Breast epithelium (tissue), 4 donors: ENCODE measurements at regions not wholly inside any gene's neighbourhood (a gene's known extent, or its start where the extent isn't known, plus 50 kb on each side); places are given as distances from the start of the nearest gene placed in this dataset.

ENCODE experiments used
- DNase-seq, 2 donors: peaks; one replicate each; pipeline ENCODE4 v3.0.0-alpha.2; 2019; ENCODE audit warnings: low spot score in 2 of 2
- H3K27ac ChIP-seq, 2 donors: fragments of 200-600 bp; sonication (generic) in 1 of 2; one replicate each; pipeline ENCODE4 v1.5.1; 2016 to 2019; ENCODE audit warnings: mild to moderate bottlenecking in 1 of 2
- H3K27me3 ChIP-seq, 2 donors: fragments of 200-600 bp; sonication (generic) in 1 of 2; one replicate each; pipeline versions ENCODE4 v1.5.1 to v1.6.0; 2017 to 2019; ENCODE audit warnings: control low read depth in 1 of 2, mild to moderate bottlenecking in 1 of 2
- H3K36me3 ChIP-seq: fragments of 200-600 bp; one replicate; pipeline ENCODE4 v1.5.1; 2019
- H3K4me1 ChIP-seq, 2 donors: fragments of 200-600 bp; sonication (generic); one replicate each; pipeline ENCODE4 v1.5.1; 2016 to 2019; ENCODE audit warnings: control low read depth in 1 of 2
- H3K4me3 ChIP-seq, 3 donors: fragments of 200-600 bp; sonication (generic); 1 replicate in 2 of 3; 2 replicates in 1 of 3; pipeline ENCODE4 v1.5.1; 2016 to 2019; ENCODE audit warnings: mild to moderate bottlenecking in 3 of 3, moderate library complexity in 2 of 3
- H3K9me3 ChIP-seq, 2 donors: fragments of 200-600 bp; sonication (generic) in 1 of 2; one replicate each; pipeline ENCODE4 v1.5.1; 2016 to 2019; ENCODE audit warnings: control low read depth in 1 of 2
- CTCF ChIP-seq, 3 donors: fragments of 450-650 bp; IDR thresholded peaks; one replicate each; pipeline ENCODE4 v1.5.1; 2016 to 2017; ENCODE audit warnings: antibody characterized with exemption in 3 of 3, mild to moderate bottlenecking in 3 of 3, moderate library complexity in 3 of 3
- POLR2A ChIP-seq: fragments of 450-650 bp; IDR thresholded peaks from one replicate; pipeline ENCODE4 v1.6.1; 2016; ENCODE audit warnings: antibody characterized with exemption, mild to moderate bottlenecking, moderate library complexity
- POLR2AphosphoS5 ChIP-seq, 3 donors: sonication (generic); formaldehyde crosslinking; IDR thresholded peaks; one replicate each; pipeline ENCODE4 v1.6.1; 2017; ENCODE audit warnings: antibody characterized with exemption in 3 of 3
- intact Hi-C: fragments of 100-400 bp; cut with DNase I; formaldehyde crosslinking; loops from one replicate; pipeline ENCODE4 v1.15.1; 2023; ENCODE audit warnings: low total_unique reads

DNA sequence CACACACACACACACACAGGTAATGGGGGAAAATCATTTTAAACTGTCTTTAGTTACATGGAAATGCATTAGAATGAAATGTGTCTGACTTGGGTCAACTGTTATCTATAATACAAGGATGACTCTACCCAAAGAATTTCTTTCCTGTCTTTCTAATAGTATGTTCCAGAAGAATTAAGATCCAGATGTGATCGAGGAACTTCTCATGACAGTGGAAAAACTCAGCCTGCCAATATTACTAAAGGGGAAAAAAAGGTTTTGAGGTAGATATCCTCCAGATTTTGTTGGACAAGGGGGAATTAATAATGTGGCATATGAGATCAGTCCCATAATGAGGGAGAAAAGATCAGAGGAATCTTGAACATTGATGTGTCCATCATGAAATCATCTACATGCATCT, 190.6 kb upstream of the MAP3K1 start:
- Histone ChIP-seq H3K27me3 (no peaks in the 10 kb centered on the region), H3K27ac (no peak overlapping the region), H3K36me3 (no peaks in the 10 kb centered on the region), H3K9me3 (no peaks in the 10 kb centered on the region), H3K4me1 (no peaks in the 10 kb centered on the region), H3K4me3 (no peak overlapping the region)
- intact Hi-C loops, result no loop called here
- DNase-seq, result no peak
- TF ChIP-seq POLR2AphosphoS5 (IDR thresholded peaks at IDR 0.05), result no peak
- no peak for TF ChIP-seq CTCF (IDR thresholded peaks at IDR 0.05)
- no peak for TF ChIP-seq POLR2A

DNA sequence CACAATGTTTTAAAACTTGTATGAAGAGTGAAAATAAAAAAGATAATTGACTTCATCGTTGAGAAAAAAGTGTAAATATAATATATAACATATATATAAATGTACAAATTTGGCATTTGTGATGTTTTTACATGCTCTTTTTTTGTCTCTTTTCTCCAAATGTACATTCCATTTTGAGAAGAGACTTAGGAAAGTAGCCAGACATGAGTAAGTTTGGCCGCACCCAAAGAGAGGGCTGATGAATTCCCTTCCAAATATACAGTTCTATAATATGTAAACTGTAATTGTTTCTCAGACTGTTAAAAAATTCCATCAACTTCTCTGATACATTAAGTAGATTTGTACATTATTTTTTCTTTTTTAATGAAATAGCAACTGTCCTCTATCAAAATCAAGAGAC, 193.2 kb upstream of the MAP3K1 start:
- DNase-seq, result no peak
- no peak overlapping the region for H3K27ac ChIP-seq
- H3K9me3 ChIP-seq, result peaks cover 6 to 12% of the 10 kb centered on the region in 2 donors
- H3K4me1 ChIP-seq, result no peaks in the 10 kb centered on the region
- no peaks in the 10 kb centered on the region for H3K27me3 ChIP-seq
- no peak for TF ChIP-seq CTCF (IDR thresholded peaks at IDR 0.05)
- H3K4me3 ChIP-seq, result no peak overlapping the region
- no peaks in the 10 kb centered on the region for H3K36me3 ChIP-seq
- intact Hi-C loops, result no loop called here

- H3K9me3 ChIP-seq, result peaks cover 6 to 12% of the 10 kb centered on the region in 2 donors
- no peak for TF ChIP-seq POLR2AphosphoS5 (IDR thresholded peaks at IDR 0.05)
- TF ChIP-seq POLR2A, result no peak
- TF ChIP-seq CTCF (IDR thresholded peaks at IDR 0.05), result no peak
- no peak overlapping the region for H3K27ac ChIP-seq
- H3K4me3 ChIP-seq, result no peak overlapping the region
- no peaks in the 10 kb centered on the region for H3K4me1 ChIP-seq
- DNase-seq, result no peak
- no peaks in the 10 kb centered on the region for H3K27me3 ChIP-seq
- intact Hi-C loops, result no loop called here
- no peaks in the 10 kb centered on the region for H3K36me3 ChIP-seq
Observed at GRCh38 chr5:56620903-56621677, 194.3 kb upstream of the MAP3K1 start.

DNA sequence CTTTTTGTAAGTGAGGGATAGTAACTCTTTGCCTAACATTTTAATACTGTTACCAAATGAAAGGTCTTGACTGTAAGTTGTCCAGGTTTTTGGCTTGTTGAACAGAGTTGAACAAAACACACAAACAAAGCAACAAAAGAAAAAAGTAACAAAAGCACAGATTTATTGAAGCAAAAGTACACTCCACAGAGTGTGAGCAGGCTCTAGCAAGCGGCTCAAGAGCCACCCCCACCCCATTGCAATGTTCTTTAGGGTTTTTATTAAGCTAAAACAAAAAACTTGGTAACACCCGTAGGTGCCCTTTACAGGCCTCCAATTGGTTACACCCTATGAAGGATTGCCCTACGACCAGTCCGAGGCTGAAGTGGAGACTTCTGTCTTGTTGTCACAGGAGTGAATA, 197.4 kb upstream of the MAP3K1 start:
- DNase-seq, result no peak
- H3K4me1 ChIP-seq, result peaks cover 0 to 11% of the 10 kb centered on the region in 2 donors
- TF ChIP-seq CTCF (IDR thresholded peaks at IDR 0.05) (no peak), POLR2A (no peak), POLR2AphosphoS5 (IDR thresholded peaks at IDR 0.05) (no peak)
- no peaks in the 10 kb centered on the region for H3K36me3 ChIP-seq
- H3K4me3 ChIP-seq, result no peak overlapping the region
- H3K27ac ChIP-seq, result no peak overlapping the region
- peaks cover 6 to 12% of the 10 kb centered on the region in 2 donors for H3K9me3 ChIP-seq
- no peaks in the 10 kb centered on the region for H3K27me3 ChIP-seq
- intact Hi-C loops, result no loop called here

GRCh38 chr5:56616454-56617160, 198.7 kb upstream of the MAP3K1 start:
- intact Hi-C loops, result no loop called here
- no peak for TF ChIP-seq POLR2A
- no peak for TF ChIP-seq CTCF (IDR thresholded peaks at IDR 0.05)
- peak in 1 of 3 donors; percentile 28 for TF ChIP-seq POLR2AphosphoS5 (IDR thresholded peaks at IDR 0.05)
- peak in 1 of 2 donors; percentile 32 for DNase-seq

More at GRCh38 chr5:56616454-56617160, 198.7 kb upstream of the MAP3K1 start:
- Histone ChIP-seq H3K27me3 (no peaks in the 10 kb centered on the region), H3K4me1 (peaks cover 0 to 11% of the 10 kb centered on the region in 2 donors), H3K27ac (peak overlapping the region; percentile 56 to 70), H3K9me3 (peaks cover 6 to 12% of the 10 kb centered on the region in 2 donors), H3K36me3 (no peaks in the 10 kb centered on the region), H3K4me3 (peak overlapping the region in 1 of 3 donors; percentile 11)
